ENCODE measurements at regions not wholly inside any gene's neighbourhood (a gene's known extent, or its start where the extent isn't known, plus 50 kb on each side); places are given as distances from the start of the nearest gene placed in this dataset.

GRCh38 chr11:23457641-23458040 lies 597.4 kb upstream of the CCDC179 start:
- H3K4me1 ChIP-seq (ENCODE audit: control insufficient read depth, extremely low read depth, insufficient read depth, low read length): no peaks in the 10 kb centered on the region

GRCh38 chr11:23471878-23472277 lies 611.6 kb upstream of the CCDC179 start:
- TF ChIP-seq CTCF (optimal IDR thresholded peaks at IDR 0.05 in 1 of 3, IDR thresholded peaks at IDR 0.05 in 1 of 3, conservative IDR thresholded peaks at IDR 0.05 in 1 of 3; ENCODE audit: extremely low read depth in 1 of 3, insufficient read depth in 2 of 3, low read length in 3 of 3): no peak
- TF ChIP-seq EZH2 (IDR thresholded peaks at IDR 0.05; ENCODE audit: low read length): no peak
- Histone ChIP-seq H3K27me3 (ENCODE audit: control insufficient read depth, extremely low read depth, insufficient read depth, low read length) (no peaks in the 10 kb centered on the region), H3K4me1 (ENCODE audit: control insufficient read depth, extremely low read depth, insufficient read depth, low read length) (no peaks in the 10 kb centered on the region), H3K36me3 (ENCODE audit: control insufficient read depth in 2 of 2, extremely low read depth in 1 of 2, insufficient read depth in 2 of 2, low read length in 2 of 2) (no peaks in the 10 kb centered on the region), H3K27ac (ENCODE audit: control insufficient read depth, insufficient read depth, low read length) (no peak overlapping the region), H3K9me1 (ENCODE audit: control insufficient read depth, extremely low read depth, insufficient read depth, low read length) (no peaks in the 10 kb centered on the region), H4K20me1 (ENCODE audit: control insufficient read depth, extremely low read depth, insufficient read depth, low read length) (no peaks in the 10 kb centered on the region), H3K9ac (ENCODE audit: control insufficient read depth, extremely low read depth, insufficient read depth, low read length) (no peak overlapping the region), H3K4me3 (ENCODE audit: control insufficient read depth in 2 of 3, extremely low read depth in 1 of 3, insufficient read depth in 2 of 3, low read depth in 1 of 3, low read length in 3 of 3) (no peak overlapping the region), H2AFZ (ENCODE audit: control insufficient read depth, low read length) (no peak overlapping the region), H3K4me2 (ENCODE audit: control insufficient read depth, extremely low read depth, insufficient read depth, low read depth, low read length) (no peak overlapping the region), H3K79me2 (ENCODE audit: control insufficient read depth, insufficient read depth, low read length) (no peaks in the 10 kb centered on the region), H3K9me3 (ENCODE audit: control insufficient read depth, low read depth, low read length) (no peaks in the 10 kb centered on the region)
- DNase-seq (ENCODE audit: low read depth, low spot score) (no peak), FAIRE-seq (no peak)
- dilution Hi-C loops (cut with MboI; ENCODE audit: extremely low pct_ligation_motif_present, low sequenced_read_pairs): no loop called here

More at GRCh38 chr11:23457641-23458040, 597.4 kb upstream of the CCDC179 start:
- no peaks in the 10 kb centered on the region for H3K79me2 ChIP-seq (ENCODE audit: control insufficient read depth, insufficient read depth, low read length)
- H4K20me1 ChIP-seq (ENCODE audit: control insufficient read depth, extremely low read depth, insufficient read depth, low read length): no peaks in the 10 kb centered on the region
- no peaks in the 10 kb centered on the region for H3K27me3 ChIP-seq (ENCODE audit: control insufficient read depth, extremely low read depth, insufficient read depth, low read length)
- H3K9me3 ChIP-seq (ENCODE audit: control insufficient read depth, low read depth, low read length): peaks cover 2% of the 10 kb centered on the region
- dilution Hi-C loops (cut with MboI; ENCODE audit: extremely low pct_ligation_motif_present, low sequenced_read_pairs): no loop called here
- H3K9me1 ChIP-seq (ENCODE audit: control insufficient read depth, extremely low read depth, insufficient read depth, low read length): no peaks in the 10 kb centered on the region
- no peak overlapping the region for H3K4me3 ChIP-seq (ENCODE audit: control insufficient read depth in 2 of 3, extremely low read depth in 1 of 3, insufficient read depth in 2 of 3, low read depth in 1 of 3, low read length in 3 of 3)
- no peak overlapping the region for H3K9ac ChIP-seq (ENCODE audit: control insufficient read depth, extremely low read depth, insufficient read depth, low read length)
- H3K4me2 ChIP-seq (ENCODE audit: control insufficient read depth, extremely low read depth, insufficient read depth, low read depth, low read length): no peak overlapping the region
- H2AFZ ChIP-seq (ENCODE audit: control insufficient read depth, low read length): no peak overlapping the region
- TF ChIP-seq CTCF (optimal IDR thresholded peaks at IDR 0.05 in 1 of 3, IDR thresholded peaks at IDR 0.05 in 1 of 3, conservative IDR thresholded peaks at IDR 0.05 in 1 of 3; ENCODE audit: extremely low read depth in 1 of 3, insufficient read depth in 2 of 3, low read length in 3 of 3) (no peak), EZH2 (IDR thresholded peaks at IDR 0.05; ENCODE audit: low read length) (no peak)
- no peak overlapping the region for H3K27ac ChIP-seq (ENCODE audit: control insufficient read depth, insufficient read depth, low read length)
- DNase-seq (ENCODE audit: low read depth, low spot score) (no peak), FAIRE-seq (no peak)
- H3K36me3 ChIP-seq (ENCODE audit: control insufficient read depth in 2 of 2, extremely low read depth in 1 of 2, insufficient read depth in 2 of 2, low read length in 2 of 2): no peaks in the 10 kb centered on the region
